Stimulated activated naive CD8-positive, alpha-beta T cell treated with anti-CD3 and anti-CD28 coated beads, Interleukin-15, amount 100 ng/mL, for 72 hours (primary cell): ENCODE measurements at regions not wholly inside any gene's neighbourhood (a gene's known extent, or its start where the extent isn't known, plus 50 kb on each side); places are given as distances from the start of the nearest gene placed in this dataset.

Experiments
- ATAC-seq: fragments of 150-1000 bp; cut with Tn5 transposase; 2 replicates; pipeline ENCODE4 v1.10.0; 2021; ENCODE audit warnings: mild to moderate bottlenecking, moderate library complexity
- DNase-seq, 2 donors: peaks; one replicate each; pipeline ENCODE4 v3.0.0; 2021 to 2022
- H3K27ac Mint-ChIP-seq, 2 donors: one replicate each; pipeline ENCODE4 v1.8.0; 2022; ENCODE audit warnings: mild to moderate bottlenecking in 2 of 2, mixed read lengths in 2 of 2, moderate library complexity in 2 of 2
- H3K27me3 Mint-ChIP-seq: one replicate; pipeline ENCODE4 v1.8.0; 2022; ENCODE audit warnings: mixed read lengths
- H3K4me1 Mint-ChIP-seq: one replicate; pipeline ENCODE4 v1.8.0; 2022; ENCODE audit warnings: mild to moderate bottlenecking, mixed read lengths
- H3K4me3 Mint-ChIP-seq, 2 donors: one replicate each; pipeline ENCODE4 v1.8.0; 2022; ENCODE audit warnings: mild to moderate bottlenecking in 2 of 2, mixed read lengths in 2 of 2, moderate library complexity in 1 of 2
- H3K9me3 Mint-ChIP-seq, 2 donors: one replicate each; pipeline ENCODE4 v1.8.0; 2022; ENCODE audit warnings: mixed read lengths in 2 of 2

GRCh38 chr1:226816576-226816975 is 53.8 kb upstream of the PSEN2 start:
- no peak overlapping the region for H3K4me3 Mint-ChIP-seq
- H3K27me3 Mint-ChIP-seq = no peaks in the 10 kb centered on the region
- H3K27ac Mint-ChIP-seq = no peak overlapping the region
- peaks cover 12% of the 10 kb centered on the region for H3K4me1 Mint-ChIP-seq
- no peaks in the 10 kb centered on the region for H3K9me3 Mint-ChIP-seq
- ATAC-seq (no peak), DNase-seq (no peak)

- no peak overlapping the region for H3K4me3 Mint-ChIP-seq
- no peaks in the 10 kb centered on the region for H3K9me3 Mint-ChIP-seq
- no peak for DNase-seq
- H3K27ac Mint-ChIP-seq = no peak overlapping the region
- no peaks in the 10 kb centered on the region for H3K27me3 Mint-ChIP-seq
- ATAC-seq = peak; percentile 39
- peaks cover 9% of the 10 kb centered on the region for H3K4me1 Mint-ChIP-seq
Measured at GRCh38 chr1:226814751-226815537, 55.5 kb upstream of the PSEN2 start.

GRCh38 chr1:226813671-226814591 is 56.5 kb upstream of the PSEN2 start:
- H3K4me3 Mint-ChIP-seq = no peak overlapping the region
- H3K4me1 Mint-ChIP-seq = peaks cover 9% of the 10 kb centered on the region
- no peaks in the 10 kb centered on the region for H3K27me3 Mint-ChIP-seq
- no peaks in the 10 kb centered on the region for H3K9me3 Mint-ChIP-seq
- DNase-seq (no peak), ATAC-seq (no peak)
- H3K27ac Mint-ChIP-seq = no peak overlapping the region

GRCh38 chr1:226810681-226811080 is 59.7 kb upstream of the PSEN2 start:
- Mint-ChIP-seq H3K27ac (no peak overlapping the region), H3K27me3 (no peaks in the 10 kb centered on the region), H3K9me3 (no peaks in the 10 kb centered on the region), H3K4me3 (no peak overlapping the region), H3K4me1 (peaks cover 20% of the 10 kb centered on the region)
- DNase-seq = no peak
- ATAC-seq = no peak

GRCh38 chr1:226809785-226810571 is 60.4 kb upstream of the PSEN2 start:
- Mint-ChIP-seq H3K4me3 (no peak overlapping the region), H3K9me3 (no peaks in the 10 kb centered on the region), H3K4me1 (peaks cover 13% of the 10 kb centered on the region), H3K27ac (no peak overlapping the region), H3K27me3 (no peaks in the 10 kb centered on the region)
- ATAC-seq = no peak
- DNase-seq = no peak

- no peak for DNase-seq
- no peak overlapping the region for H3K27ac Mint-ChIP-seq
Measured at GRCh38 chr1:226808501-226808900, 61.9 kb upstream of the PSEN2 start.

GRCh38 chr1:226806988-226807387 is 63.4 kb upstream of the PSEN2 start:
- Mint-ChIP-seq H3K4me3 (no peak overlapping the region), H3K27me3 (no peaks in the 10 kb centered on the region), H3K9me3 (no peaks in the 10 kb centered on the region), H3K27ac (peak overlapping the region in 1 of 2 donors; percentile 69), H3K4me1 (peaks cover 10% of the 10 kb centered on the region)
- ATAC-seq = no peak
- no peak for DNase-seq

More at GRCh38 chr1:226808501-226808900, 61.9 kb upstream of the PSEN2 start:
- no peak for ATAC-seq
- H3K27me3 Mint-ChIP-seq = no peaks in the 10 kb centered on the region
- no peaks in the 10 kb centered on the region for H3K9me3 Mint-ChIP-seq
- H3K4me3 Mint-ChIP-seq = no peak overlapping the region
- peaks cover 10% of the 10 kb centered on the region for H3K4me1 Mint-ChIP-seq

- DNase-seq (no peak), ATAC-seq (no peak)
- peaks cover 23% of the 10 kb centered on the region for H3K4me1 Mint-ChIP-seq
- no peak overlapping the region for H3K27ac Mint-ChIP-seq
- H3K9me3 Mint-ChIP-seq = no peaks in the 10 kb centered on the region
- no peak overlapping the region for H3K4me3 Mint-ChIP-seq
- H3K27me3 Mint-ChIP-seq = no peaks in the 10 kb centered on the region
Measured at GRCh38 chr1:226804907-226805759, 65.3 kb upstream of the PSEN2 start.

- ATAC-seq (no peak), DNase-seq (no peak)
- Mint-ChIP-seq H3K27ac (no peak overlapping the region), H3K4me1 (peaks cover 38% of the 10 kb centered on the region), H3K27me3 (no peaks in the 10 kb centered on the region), H3K9me3 (no peaks in the 10 kb centered on the region), H3K4me3 (no peak overlapping the region)
Measured at GRCh38 chr1:226800763-226801380, 61.8 kb upstream of the ITPKB start.

- H3K27me3 Mint-ChIP-seq = no peaks in the 10 kb centered on the region
- ATAC-seq (no peak), DNase-seq (no peak)
- H3K4me1 Mint-ChIP-seq = peaks cover 44% of the 10 kb centered on the region
- peak overlapping the region; percentile 94 to 98 for H3K27ac Mint-ChIP-seq
- no peaks in the 10 kb centered on the region for H3K9me3 Mint-ChIP-seq
- H3K4me3 Mint-ChIP-seq = peak overlapping the region; percentile 77
Measured at GRCh38 chr1:226799634-226800281, 60.7 kb upstream of the ITPKB start.

- ATAC-seq (peak; percentile 92), DNase-seq (peak; percentile 65 to 85)
- no peaks in the 10 kb centered on the region for H3K27me3 Mint-ChIP-seq
- peak overlapping the region; percentile 94 to 98 for H3K27ac Mint-ChIP-seq
- no peaks in the 10 kb centered on the region for H3K9me3 Mint-ChIP-seq
- peak overlapping the region; percentile 77 for H3K4me3 Mint-ChIP-seq
- peaks cover 44% of the 10 kb centered on the region for H3K4me1 Mint-ChIP-seq
Measured at GRCh38 chr1:226798427-226799411, 59.6 kb upstream of the ITPKB start.

GRCh38 chr1:226797151-226797550 is 58.1 kb upstream of the ITPKB start:
- peak overlapping the region in 1 of 2 donors; percentile 46 for H3K4me3 Mint-ChIP-seq

More at GRCh38 chr1:226797151-226797550, 58.1 kb upstream of the ITPKB start:
- ATAC-seq = no peak
- no peaks in the 10 kb centered on the region for H3K9me3 Mint-ChIP-seq
- no peaks in the 10 kb centered on the region for H3K27me3 Mint-ChIP-seq
- DNase-seq = no peak
- peaks cover 44% of the 10 kb centered on the region for H3K4me1 Mint-ChIP-seq
- no peak overlapping the region for H3K27ac Mint-ChIP-seq
